Putamen (tissue), 1 donor: ENCODE measurements at regions not wholly inside any gene's neighbourhood (a gene's known extent, or its start where the extent isn't known, plus 50 kb on each side); places are given as distances from the start of the nearest gene placed in this dataset.
A peak's percentile ranks its signal among the peaks of the same experiment; 100 is the strongest.
"Not testable (repeated sequence)": the region's sequence is repeated elsewhere in the genome, so short reads cannot be mapped to it uniquely, and the experiment has no call there.

Source experiments
- DNase-seq: peaks from one replicate; pipeline ENCODE4 v3.0.0-alpha.2; 2016; ENCODE audit warnings: low spot score

DNA sequence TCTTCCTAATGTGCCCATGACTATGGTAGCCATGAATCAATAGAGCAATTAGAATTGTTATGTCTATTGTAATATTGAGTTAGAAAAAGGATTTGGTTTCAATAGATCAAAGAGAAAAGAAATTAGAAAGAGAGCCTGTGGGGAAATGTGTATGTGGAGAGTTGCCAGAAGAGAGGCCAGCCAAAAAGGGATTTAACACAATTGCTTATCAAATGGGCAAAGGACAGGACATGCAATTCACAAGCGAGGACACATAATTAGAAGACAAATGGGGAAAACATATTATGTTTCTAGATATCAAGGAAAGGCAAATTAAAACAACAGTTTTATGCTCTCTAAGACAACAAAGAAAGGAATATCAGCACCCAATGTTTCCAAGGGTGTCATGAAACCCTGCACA is 403.2 kb upstream of the KLHL29 start:
- no peak for DNase-seq

DNA sequence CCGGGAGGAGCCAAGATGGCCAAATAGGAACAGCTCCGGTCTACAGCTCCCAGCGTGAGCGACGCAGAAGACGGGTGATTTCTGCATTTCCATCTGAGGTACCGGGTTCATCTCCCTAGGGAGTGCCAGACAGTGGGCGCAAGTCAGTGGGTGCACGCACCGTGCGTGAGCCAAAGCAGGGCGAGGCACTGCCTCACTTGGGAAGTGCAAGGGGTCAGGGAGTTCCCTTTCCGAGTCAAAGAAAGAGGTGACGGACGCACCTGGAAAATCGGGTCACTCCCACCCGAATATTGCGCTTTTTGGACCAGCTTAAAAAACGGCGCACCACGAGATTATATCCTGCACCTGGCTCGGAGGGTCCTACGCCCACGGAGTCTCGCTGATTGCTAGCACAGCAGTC is 400.8 kb upstream of the KLHL29 start:
- DNase-seq, result not testable (repeated sequence)

DNA sequence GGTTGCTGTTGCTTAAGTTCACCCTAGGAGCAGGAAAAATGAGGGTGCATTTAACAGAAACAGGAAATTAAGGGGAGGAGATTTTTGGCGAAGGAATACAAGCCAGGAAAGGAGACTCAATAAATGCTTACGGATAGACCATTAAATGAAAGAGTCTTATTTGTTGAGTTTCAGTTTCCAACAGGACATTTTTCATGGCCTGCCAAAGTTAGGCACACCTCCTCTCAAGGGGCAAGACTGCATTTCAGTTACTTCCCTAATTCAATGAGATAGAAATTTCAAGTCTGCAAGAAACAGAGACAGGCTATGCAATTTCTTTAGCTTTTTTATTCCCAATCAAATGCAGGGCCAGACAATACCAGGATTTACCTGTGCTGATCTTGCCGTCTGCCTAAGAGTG is 394.7 kb upstream of the KLHL29 start:
- DNase-seq, result no peak

DNA sequence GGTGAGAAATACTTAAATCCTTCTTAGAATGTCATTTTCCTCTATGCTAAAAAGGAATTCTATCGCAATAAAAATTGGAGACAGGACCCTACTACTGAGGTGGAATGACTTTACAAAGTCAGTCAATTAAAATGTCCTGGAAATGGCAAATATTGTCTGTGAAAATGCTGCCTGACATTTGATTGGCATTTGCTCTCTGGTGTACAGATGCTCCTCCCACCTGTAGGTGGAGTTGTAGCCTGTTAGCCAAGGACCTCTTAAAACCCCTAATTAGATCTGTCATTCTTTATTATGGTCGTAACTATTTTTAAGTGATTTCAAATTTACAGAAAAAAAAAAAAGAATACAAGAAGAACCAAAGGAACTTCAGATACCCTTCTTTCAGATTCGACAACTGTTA is 393.1 kb upstream of the KLHL29 start:
- no peak for DNase-seq

DNA sequence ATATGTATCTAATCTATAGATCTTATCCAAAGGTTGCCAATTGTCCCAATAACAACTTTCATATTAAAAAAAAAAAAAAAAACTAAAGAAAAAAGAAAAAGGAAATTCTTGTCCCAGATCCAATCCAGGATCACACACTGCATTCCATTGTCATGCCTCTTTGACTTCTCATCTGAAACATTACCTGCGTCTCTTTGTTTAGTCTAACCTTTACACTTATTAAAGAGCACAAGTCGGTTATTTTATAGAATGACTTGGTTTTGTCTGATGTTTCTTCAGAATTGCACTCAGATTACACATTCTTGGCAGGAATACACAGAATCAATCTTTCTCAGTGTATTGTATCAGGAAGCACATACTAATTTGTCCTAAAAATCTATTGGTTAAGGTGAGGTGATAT is 392.5 kb upstream of the KLHL29 start:
- no peak for DNase-seq

DNA sequence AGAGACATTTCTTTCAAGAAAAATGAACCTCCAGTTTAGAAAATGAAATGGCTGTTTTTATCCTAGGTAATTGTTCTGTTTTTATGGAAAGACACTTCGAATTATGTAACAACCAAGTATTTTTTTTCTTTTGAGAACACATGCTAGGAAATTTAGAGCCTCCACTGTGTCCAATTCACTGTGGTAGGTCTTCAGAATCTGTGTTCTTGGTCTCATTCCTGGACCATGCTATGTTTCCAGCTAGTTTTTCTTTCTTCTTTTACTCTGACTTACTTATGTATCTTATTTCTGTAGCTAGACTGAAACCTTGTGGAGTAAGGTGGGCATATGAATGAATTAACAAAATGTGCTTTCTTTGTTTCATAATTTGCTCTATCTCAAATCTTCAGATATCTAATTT is 391.7 kb upstream of the KLHL29 start:
- no peak for DNase-seq

DNA sequence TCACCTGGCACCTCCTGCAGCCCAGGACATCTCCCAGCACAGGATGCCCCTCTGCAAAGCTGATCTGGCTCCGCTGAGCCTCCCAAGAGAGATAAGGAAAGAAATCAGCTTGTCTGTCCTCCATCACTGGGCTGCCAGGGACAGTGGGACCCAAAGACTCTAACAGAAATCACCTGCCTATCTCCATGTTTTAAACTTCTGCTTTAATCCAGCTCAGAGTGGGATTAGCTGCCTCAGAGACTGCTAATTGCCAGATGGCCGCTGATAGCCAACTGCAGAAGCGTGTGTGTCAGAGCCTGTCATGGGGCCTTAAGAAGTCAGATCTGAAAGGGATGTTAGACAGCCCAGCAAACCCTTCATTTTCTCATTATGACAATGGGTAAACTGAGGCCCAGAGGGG is 389.4 kb upstream of the KLHL29 start:
- DNase-seq, result no peak

DNA sequence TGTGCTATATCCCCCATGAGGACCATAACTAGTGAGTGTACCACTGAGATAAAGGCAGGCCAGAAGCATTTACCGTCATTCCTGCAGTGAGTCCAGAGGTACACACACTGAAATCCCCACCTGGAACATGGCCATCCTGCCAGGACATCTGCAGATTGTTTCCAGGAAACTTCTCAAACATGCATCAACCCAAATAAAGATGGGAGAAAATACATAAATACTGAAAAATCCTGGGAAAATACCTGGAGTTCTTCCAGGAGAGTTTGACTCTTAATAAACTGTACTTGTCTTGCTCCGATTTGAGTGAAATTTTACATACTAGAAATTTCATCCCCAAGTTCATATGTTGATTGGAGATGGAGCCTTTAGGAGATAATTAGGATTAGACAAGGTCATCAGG is 388.1 kb upstream of the KLHL29 start:
- DNase-seq, result no peak

DNA sequence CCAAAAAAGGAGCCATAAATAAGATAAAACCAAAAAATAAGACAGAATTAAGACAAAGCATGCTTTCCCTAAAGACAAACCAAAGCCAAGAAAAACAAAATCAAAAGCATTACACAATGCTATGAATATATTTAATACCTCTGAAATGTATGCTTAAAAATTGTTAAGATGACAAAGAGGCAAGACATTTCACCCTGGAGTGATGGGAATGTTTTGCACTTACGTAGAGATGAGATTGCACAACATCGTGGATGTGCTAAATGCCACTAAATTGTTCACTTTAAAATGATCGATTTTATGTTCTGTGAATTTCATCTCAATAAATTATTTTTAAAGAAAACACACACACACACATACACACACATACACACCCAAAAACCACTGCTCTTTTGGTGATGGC is 386.6 kb upstream of the KLHL29 start:
- no peak for DNase-seq

DNA sequence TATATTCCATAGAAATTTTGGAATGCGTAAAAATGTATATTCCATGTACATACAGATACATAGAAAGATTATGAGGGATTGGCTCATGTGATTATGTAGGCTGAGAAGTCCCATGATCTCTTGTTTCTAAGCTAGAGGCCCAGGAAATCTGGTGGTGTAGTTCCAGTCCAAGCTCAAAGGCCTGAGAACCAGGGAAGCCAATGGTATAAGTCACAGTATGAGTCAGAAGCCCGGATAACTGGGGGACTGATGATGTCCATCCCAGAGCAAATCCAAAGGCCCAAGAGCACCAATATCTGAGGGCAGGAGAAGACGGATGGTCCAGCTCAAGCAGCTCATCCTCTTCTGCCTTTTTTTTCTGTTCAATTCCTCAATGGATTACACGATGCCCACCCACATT is 385.0 kb upstream of the KLHL29 start:
- DNase-seq, result no peak

DNA sequence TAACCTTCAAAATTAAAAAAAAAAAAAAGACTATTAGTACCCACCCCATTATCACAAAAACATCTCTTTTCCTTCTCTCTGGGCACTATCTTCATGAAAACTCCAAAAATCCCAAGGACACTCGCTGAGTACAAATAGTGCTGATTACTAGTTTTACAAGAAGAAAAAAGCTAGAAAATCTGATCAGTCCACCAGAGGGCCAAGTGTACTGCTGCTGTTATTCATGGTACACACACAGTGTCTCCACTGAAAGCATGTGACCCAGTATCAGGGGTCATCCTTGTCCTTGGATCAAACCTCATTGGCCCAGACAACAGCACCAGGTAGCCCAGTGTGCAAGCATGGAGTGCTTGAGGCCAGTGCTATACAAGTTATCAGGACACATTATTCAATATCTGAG is 382.7 kb upstream of the KLHL29 start:
- DNase-seq, result no peak

DNA sequence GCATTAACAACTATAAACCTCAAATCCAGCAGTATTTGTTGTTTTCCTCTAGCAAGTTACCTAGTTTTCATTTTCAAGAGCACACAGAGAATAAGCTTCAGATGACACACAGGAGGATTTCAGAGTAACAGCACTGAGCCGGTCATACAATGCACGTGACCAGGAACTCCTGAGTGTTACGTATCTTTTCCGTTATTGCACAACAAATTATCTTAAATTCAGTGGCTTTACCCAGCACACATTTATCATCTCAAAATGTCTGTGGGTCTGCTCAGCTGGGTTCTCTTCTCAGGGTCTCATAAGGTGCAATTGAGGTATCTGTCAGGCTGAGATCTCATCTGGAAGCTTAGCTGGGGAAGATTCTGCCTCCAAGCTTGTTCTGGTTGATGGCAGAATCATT is 379.5 kb upstream of the KLHL29 start:
- DNase-seq, result no peak

DNA sequence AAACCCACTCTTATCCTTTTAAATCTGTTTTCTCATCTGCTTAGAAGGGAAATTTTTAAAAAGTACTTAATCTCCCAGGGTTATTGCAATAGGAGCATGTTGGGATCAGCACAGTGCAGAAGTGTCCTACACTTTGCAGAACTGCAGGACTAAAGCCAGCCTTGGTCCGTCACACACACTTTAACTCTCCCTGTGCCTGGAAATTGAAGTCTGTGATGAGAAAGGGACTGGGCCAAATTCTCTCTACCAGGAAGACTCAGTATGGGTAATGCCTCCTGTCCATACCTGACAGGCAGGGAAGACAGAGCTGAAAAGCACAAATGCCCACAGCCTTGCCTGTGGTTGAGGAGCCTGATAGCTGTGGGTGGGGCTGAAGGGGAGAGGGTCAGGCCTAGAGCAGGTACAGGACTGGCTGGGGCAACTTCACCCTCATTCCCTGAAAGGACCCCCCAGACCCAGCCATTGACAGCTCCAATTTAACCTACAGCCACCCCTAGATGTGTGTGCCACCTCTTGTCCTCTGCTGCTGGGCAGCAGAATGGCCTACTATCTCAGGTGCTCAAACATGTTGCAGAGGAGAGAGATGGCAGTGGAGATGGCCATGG is 377.2 kb upstream of the KLHL29 start:
- DNase-seq, result no peak

DNA sequence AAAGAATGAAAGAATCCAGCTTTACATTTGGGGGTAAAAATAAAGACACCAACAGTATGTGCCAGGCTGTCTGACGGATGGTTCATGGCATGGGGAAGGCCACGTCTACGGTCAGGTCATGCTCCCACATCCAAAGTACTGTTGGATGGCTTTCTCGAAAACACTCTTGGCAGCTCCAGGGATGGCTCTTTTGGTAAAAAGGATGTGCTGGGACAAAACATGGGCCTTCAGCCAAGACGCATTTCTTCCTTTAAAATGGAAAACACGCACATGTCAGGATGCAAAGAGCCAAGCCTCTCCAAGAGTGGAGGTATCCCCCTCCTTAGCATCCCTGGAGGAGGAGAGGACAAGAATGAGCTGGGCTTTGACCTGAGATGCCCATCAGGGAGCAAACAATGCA is 376.5 kb upstream of the KLHL29 start:
- no peak for DNase-seq

DNA sequence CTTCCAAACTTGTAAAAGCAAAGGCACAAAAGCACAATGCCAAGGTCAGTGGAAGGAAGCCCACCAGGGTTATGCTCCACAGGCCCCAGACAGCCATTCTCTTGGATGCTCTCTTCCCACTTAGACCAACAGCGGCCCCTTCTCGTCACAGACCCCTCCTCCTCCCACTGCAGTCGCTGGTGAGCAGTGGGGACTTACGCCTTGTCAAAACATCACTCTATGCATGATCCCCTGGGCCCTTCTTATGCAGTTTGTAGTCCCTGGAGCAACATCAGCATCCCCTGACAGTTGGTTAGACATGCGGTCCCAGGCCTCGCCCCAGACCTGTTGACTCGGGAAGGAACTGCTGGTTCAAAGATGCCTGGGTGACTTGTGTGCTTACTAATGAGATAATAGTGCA is 376.0 kb upstream of the KLHL29 start:
- no peak for DNase-seq

DNA sequence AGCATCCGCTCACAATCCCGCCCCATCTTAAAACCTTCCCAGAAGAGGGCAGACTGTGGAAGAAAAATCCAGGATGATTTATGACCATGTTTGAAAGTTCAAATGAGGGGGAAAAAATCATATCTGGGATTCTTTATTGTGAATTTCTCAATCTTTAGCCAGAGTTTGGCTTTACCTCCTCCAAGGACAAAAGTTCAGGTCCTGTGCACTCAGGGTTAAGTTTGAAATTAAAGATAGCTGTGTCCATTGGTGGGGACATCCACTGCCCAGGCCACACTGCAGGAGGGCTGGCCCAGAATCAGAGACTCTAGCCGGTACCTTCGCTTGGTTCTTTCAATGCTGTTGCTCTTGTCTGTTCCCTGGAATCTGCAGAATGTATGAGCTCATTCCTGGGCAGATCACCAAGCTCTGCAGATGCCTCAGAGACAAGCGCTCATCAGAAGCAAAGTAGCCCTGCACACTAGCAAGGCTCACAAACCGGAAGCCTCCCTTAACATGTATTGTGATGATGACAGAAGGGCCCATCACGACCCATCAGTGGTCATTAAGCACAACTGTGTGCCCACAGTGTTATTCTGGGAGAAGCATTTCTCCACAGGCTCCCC is 375.3 kb upstream of the KLHL29 start:
- peak; percentile 39 for DNase-seq

DNA sequence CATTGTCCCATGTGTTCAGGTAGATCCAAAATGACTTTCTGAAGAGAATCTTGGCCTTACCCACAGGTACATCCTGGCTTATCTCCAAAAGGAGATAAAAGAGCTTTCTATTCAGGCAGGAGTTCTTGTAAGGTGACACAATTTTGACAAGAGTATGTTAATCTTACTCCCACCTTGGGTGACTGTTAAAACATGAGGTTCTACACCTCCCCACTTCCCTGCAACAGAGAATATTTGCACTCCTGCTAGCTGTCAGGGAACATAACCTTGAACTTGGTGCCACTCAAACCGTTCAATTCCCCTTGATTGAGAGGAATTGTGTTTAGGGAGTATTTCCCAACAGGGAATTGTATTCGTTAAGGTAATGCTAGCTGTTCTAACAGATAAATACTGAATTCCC is 372.5 kb upstream of the KLHL29 start:
- peak; percentile 60 for DNase-seq

DNA sequence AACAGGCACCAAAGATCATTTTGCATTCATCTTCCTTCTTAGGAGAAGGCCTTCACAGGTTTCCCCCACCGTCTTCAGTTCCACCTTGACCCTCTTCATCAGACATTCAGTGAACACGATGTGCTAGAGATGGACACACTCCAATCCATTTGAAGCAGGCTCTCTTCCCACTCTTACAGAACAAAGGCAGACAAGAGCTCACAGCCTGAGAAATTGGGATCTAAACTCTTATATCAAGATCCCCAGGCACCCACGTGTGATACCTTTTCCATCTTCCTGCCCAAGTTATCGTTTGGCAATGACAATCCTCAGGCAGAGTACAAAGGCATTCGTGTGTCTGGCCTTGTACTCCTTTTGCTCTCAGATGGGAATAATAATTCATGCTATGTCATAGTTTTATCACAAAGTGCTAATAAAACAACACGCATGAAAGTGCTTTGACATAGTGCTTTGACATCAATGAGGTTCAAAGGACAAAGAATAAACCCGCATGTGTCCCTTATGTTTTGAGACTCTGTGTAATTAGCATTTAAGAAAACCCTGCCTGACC is 369.3 kb upstream of the KLHL29 start:
- DNase-seq, result no peak

DNA sequence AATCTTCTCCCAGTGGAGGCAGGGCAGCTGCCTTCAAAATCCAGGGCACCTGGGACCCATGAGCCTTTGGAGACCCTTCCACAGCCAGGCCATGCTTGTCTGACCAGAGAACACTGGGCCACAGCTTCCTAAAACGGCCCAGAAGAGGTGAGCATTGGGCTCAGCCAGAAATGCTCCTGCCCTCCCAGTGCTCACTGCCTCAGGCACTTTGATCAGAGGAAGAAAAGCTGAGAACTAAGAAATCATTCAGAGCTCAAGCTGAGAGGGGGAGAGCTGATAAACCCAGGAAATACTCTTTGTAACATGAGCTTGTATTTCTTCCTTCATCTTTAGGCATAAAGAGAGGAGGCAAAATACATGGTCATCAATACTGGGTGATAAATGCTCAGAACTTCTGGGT is 365.5 kb upstream of the KLHL29 start:
- DNase-seq, result no peak

DNA sequence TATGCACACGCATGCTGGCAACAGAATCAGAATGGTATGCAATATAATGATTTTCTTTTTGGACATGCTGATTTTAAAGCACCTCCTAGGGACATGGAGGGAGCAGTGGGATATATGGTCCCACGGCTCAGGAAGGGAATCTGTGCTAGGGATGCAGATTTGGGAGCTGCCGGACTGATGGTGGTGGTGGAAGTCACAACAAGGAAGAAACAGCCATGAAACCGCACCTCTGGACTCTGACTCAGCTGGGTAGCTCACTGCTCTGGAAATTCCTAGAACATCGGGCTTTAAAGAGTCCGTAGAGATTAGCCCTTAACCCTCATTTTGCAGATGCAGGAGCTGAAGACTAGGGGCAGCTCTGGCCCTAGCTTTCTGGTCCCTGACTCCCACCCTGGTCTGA is 364.3 kb upstream of the KLHL29 start:
- no peak for DNase-seq

DNA sequence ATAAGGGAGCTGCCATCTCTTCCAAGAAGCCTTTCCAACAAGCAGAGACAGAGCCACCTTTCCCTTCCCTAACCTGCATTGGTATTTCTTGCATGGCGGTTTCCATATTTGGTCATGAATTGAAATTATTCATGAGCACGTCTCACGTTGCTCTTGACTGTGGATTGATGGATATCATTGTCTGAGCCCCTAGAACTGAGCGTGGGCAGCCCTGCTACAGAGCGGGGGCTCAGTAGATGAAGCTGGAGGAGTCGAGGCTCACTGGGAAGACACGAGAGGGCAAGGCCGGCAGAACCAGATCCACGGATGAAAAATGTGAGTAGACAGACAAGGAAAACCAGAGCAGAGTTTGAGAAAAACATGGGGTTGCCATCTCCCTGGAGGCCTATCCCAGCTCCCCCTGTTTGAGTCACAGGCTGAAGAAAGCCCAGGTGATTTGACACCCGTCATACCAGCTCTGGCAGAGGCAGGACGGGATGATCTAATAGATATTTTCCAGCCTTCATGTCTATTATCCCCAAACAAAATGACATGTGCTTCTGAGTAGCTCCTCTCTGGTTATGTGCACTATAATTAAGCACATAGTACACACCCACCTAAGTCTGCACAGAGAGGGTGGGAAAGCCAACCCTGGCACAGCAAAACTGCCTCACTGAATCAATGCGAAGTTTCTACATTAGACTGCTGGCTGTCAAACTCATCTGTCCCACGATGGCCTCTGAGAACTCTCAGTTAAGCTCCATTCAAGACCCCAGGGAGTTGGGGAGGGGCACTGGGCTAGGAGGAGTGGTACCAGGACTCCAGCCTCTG is 363.5 kb upstream of the KLHL29 start:
- peak; percentile 49 for DNase-seq

DNA sequence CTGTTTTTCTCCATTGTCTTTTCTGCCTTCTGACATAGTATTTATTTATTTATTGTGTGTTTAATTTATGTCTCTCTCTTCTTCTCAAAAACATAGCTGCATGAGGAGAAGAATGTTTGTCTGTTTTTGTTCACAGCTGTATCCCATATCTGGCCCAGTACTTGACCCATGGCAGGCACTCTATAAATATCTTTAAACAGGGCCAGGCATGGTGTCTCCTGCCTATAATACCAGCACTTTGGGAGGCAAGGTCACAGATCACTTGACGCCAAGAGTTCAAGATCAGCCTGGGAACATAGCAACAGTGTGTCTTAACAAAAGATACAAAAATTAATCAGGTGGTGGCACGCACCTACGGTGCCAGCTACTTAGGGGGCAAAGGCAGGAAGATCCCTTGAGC is 361.3 kb upstream of the KLHL29 start:
- no peak for DNase-seq

DNA sequence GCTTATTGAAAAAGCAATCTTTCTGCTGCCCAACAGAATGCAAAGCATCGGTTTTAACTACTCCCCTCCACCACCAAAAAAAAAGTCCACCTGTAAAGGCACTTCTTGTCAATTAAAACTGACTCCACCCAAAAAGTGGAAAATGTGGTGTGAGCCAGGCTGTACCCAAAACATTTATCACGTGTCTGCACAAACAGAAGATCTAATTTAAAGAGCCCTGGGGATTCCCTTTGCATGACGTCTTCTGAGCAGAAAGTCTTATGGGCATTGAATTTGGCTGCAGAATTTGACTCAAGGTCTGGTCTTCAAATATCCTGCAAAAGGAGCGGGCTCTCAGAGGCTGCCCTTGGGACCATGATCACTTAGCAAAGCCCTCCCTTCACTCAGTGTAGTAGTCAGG is 358.3 kb upstream of the KLHL29 start:
- DNase-seq, result no peak
